GM03348 (cell line): ENCODE measurements at regions not wholly inside any gene's neighbourhood (a gene's known extent, or its start where the extent isn't known, plus 50 kb on each side); places are given as distances from the start of the nearest gene placed in this dataset.

Experiments
- DNase-seq: peaks from one replicate; pipeline ENCODE4 v3.0.0; 2012; ENCODE audit warnings: low spot score

DNA sequence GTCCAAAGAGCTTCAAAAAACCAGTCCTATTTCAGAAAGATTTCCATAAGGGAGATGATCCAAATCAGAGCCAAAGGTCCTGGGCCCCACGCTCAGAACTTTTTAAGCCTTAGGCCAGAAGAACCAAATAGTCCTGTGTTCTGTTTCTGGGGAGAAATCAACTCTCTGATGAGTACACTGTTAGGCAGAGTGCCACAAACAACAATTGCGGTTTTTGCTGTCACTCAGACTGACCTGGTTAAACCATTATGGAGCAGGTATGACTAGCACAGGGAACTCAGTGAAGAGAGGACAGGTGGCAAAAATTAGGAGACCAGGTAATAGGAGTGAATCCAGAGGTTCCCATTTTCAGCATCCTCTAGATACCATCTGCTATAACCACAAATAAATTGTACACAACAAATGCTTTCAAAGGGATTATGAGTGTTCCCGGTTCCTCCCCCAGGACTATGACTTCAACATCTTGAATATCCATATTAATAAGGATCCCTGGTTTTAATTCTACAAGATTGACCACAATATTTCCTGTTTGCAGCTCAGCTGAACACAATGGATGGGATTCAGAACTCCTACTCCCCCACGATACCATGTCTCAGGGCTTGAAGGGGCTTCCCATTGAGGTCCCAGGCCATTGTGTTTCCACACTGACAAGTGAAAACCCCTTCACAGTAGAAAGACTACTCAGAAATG lies 52.1 kb upstream of the FREM1 start:
- DNase-seq, result no peak

DNA sequence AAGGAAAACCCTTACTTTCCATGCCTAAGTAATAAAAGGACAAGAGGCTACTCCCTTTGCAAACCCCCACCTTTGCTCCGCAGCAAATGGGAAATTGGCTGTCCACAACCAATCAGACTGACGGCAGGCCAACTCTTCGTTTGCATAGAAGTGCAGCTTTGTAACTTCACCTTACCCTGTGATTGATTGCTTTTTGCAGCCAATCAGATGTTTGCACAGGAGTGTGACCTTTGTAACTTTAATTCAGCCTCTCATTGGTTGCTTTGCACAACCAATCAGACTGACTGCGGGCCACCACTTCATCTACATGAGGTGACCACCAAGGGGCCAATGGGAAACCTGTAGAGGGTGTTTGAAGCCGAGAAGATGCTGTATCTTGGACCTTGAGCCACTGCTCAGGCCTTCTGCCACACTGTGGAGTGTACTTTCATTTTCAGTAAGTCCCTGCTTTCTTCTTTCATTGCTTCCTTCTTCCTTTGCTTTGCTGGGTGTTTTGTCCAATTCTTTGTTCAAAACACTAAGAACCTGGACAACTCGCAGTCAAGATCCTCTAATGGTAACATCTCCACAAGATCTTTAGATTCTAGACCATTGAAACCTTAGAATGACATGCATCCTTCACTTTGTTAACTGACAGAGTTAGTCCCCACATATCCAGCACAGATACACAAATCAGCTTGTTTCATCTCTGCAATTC lies 51.3 kb upstream of the FREM1 start:
- DNase-seq, result no peak

DNA sequence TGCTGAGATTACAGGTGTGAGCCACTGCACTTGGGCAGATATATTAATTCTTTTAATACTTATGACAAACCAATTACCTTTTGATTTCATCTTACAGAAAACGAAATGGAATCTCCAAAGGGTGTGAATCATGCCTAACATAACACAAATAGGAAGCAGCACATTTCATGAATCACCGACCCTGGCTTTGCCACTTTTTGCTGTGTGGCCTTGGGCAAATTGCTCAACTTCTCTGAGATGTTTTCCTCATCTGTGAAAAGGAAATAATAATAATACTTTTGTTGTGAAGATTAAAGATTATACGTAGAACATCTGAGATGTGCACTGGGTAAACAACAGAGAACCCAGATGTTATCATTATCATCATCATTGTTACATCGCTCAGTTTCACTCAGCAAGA lies 50.7 kb upstream of the FREM1 start:
- DNase-seq, result no peak
